BLaER1 (cell line): ENCODE measurements at regions not wholly inside any gene's neighbourhood (a gene's known extent, or its start where the extent isn't known, plus 50 kb on each side); places are given as distances from the start of the nearest gene placed in this dataset.
"Not testable (repeated sequence)": the region's sequence is repeated elsewhere in the genome, so short reads cannot be mapped to it uniquely, and the experiment has no call there.

Source experiments
- H3K27ac ChIP-seq: shearing (Covaris generic); formaldehyde crosslinking; 2 replicates; pipeline ENCODE4 v1.8.1; 2022
- H3K27me3 ChIP-seq: shearing (Covaris generic); formaldehyde crosslinking; 2 replicates; pipeline ENCODE4 v1.8.1; 2022
- H3K36me3 ChIP-seq: shearing (Covaris generic); formaldehyde crosslinking; 2 replicates; pipeline ENCODE4 v1.8.1; 2022
- H3K4me1 ChIP-seq: shearing (Covaris generic); formaldehyde crosslinking; 2 replicates; pipeline ENCODE4 v1.8.1; 2022
- H3K4me2 ChIP-seq: shearing (Covaris generic); formaldehyde crosslinking; 2 replicates; pipeline ENCODE4 v1.8.1; 2022
- H3K4me3 ChIP-seq: shearing (Covaris generic); formaldehyde crosslinking; 2 replicates; pipeline ENCODE4 v1.8.1; 2022
- H3K9ac ChIP-seq: shearing (Covaris generic); formaldehyde crosslinking; 2 replicates; pipeline ENCODE4 v1.8.1; 2022
- H3K9me3 ChIP-seq: shearing (Covaris generic); formaldehyde crosslinking; 2 replicates; pipeline ENCODE4 v1.8.1; 2022
- H4K20me1 ChIP-seq: shearing (Covaris generic); formaldehyde crosslinking; 2 replicates; pipeline ENCODE4 v1.8.1; 2022
- Cebpa-rat ChIP-seq: shearing (Covaris generic); IDR thresholded peaks from 2 replicates; pipeline ENCODE4 v1.8.1; 2022

- peaks cover 100% of the 10 kb centered on the region for H3K4me1 ChIP-seq
- H3K27ac ChIP-seq, result peak overlapping the region; percentile 68
Measured at GRCh38 chr16:85286951-85287814, 174.9 kb upstream of the CIBAR2 start.

GRCh38 chr16:85287815-85288109 is 175.5 kb upstream of the CIBAR2 start:
- H3K9me3 ChIP-seq, H3K36me3 ChIP-seq, H4K20me1 ChIP-seq, H3K4me3 ChIP-seq, H3K27me3 ChIP-seq: not testable (repeated sequence)
- H3K4me1 ChIP-seq, result peaks cover 100% of the 10 kb centered on the region
- peak overlapping the region; percentile 91 for H3K4me2 ChIP-seq
- peak overlapping the region; percentile 53; the same call in 1 of the 2 replicates for H3K9ac ChIP-seq
- peak overlapping the region; percentile 68 for H3K27ac ChIP-seq

More at GRCh38 chr16:85286951-85287814, 174.9 kb upstream of the CIBAR2 start:
- H3K4me2 ChIP-seq, result peak overlapping the region; percentile 91
- no peak overlapping the region for H3K4me3 ChIP-seq
- H3K9me3 ChIP-seq, result no peaks in the 10 kb centered on the region
- H3K27me3 ChIP-seq, result no peaks in the 10 kb centered on the region
- no peaks in the 10 kb centered on the region for H3K36me3 ChIP-seq
- TF ChIP-seq Cebpa-rat, result no peak
- no peaks in the 10 kb centered on the region for H4K20me1 ChIP-seq
- peak overlapping the region; percentile 53; the same call in 1 of the 2 replicates for H3K9ac ChIP-seq

GRCh38 chr16:85288341-85288868 is 176.1 kb upstream of the CIBAR2 start:
- no peak overlapping the region for H3K4me3 ChIP-seq
- peaks cover 100% of the 10 kb centered on the region for H3K4me1 ChIP-seq
- no peak for TF ChIP-seq Cebpa-rat
- peak overlapping the region; percentile 68 for H3K27ac ChIP-seq
- peak overlapping the region; percentile 91 for H3K4me2 ChIP-seq
- H3K9me3 ChIP-seq, result no peaks in the 10 kb centered on the region
- H4K20me1 ChIP-seq, result no peaks in the 10 kb centered on the region
- H3K9ac ChIP-seq, result peak overlapping the region; percentile 45
- H3K27me3 ChIP-seq, result no peaks in the 10 kb centered on the region
- H3K36me3 ChIP-seq, result no peaks in the 10 kb centered on the region

GRCh38 chr16:85288869-85289660 is 176.8 kb upstream of the CIBAR2 start:
- H3K4me1 ChIP-seq, result peaks cover 100% of the 10 kb centered on the region

GRCh38 chr16:85289760-85290625 is 177.7 kb upstream of the CIBAR2 start:
- Histone ChIP-seq H3K9ac (peak overlapping the region; percentile 45; the same call in 1 of the 2 replicates), H3K27me3 (no peaks in the 10 kb centered on the region), H3K4me3 (no peak overlapping the region), H4K20me1 (no peaks in the 10 kb centered on the region), H3K4me2 (peak overlapping the region; percentile 91), H3K27ac (peak overlapping the region; percentile 68), H3K36me3 (no peaks in the 10 kb centered on the region), H3K9me3 (no peaks in the 10 kb centered on the region), H3K4me1 (peaks cover 100% of the 10 kb centered on the region)
- TF ChIP-seq Cebpa-rat, result no peak

More at GRCh38 chr16:85288869-85289660, 176.8 kb upstream of the CIBAR2 start:
- Histone ChIP-seq H3K9ac (peak overlapping the region; percentile 45), H3K4me2 (peak overlapping the region; percentile 91), H3K4me3 (no peak overlapping the region), H4K20me1 (no peaks in the 10 kb centered on the region), H3K27me3 (no peaks in the 10 kb centered on the region), H3K9me3 (no peaks in the 10 kb centered on the region), H3K36me3 (no peaks in the 10 kb centered on the region), H3K27ac (peak overlapping the region; percentile 68)
- no peak for TF ChIP-seq Cebpa-rat

- peak overlapping the region; percentile 91 for H3K4me2 ChIP-seq
- H3K36me3 ChIP-seq, result no peaks in the 10 kb centered on the region
- no peaks in the 10 kb centered on the region for H3K27me3 ChIP-seq
- H3K4me3 ChIP-seq, result peak overlapping the region; percentile 34
- no peaks in the 10 kb centered on the region for H3K9me3 ChIP-seq
- no peak for TF ChIP-seq Cebpa-rat
- no peaks in the 10 kb centered on the region for H4K20me1 ChIP-seq
- H3K4me1 ChIP-seq, result peaks cover 100% of the 10 kb centered on the region
- H3K9ac ChIP-seq, result peak overlapping the region; percentile 75
- H3K27ac ChIP-seq, result peak overlapping the region; percentile 84
Measured at GRCh38 chr16:85290626-85291301, 178.5 kb upstream of the CIBAR2 start.

GRCh38 chr16:85291302-85292148 is 179.3 kb upstream of the CIBAR2 start:
- Histone ChIP-seq H4K20me1 (no peaks in the 10 kb centered on the region), H3K4me3 (peak overlapping the region; percentile 34), H3K4me2 (peak overlapping the region; percentile 91), H3K9ac (peak overlapping the region; percentile 75), H3K36me3 (no peaks in the 10 kb centered on the region), H3K9me3 (no peaks in the 10 kb centered on the region), H3K27me3 (no peaks in the 10 kb centered on the region), H3K27ac (peak overlapping the region; percentile 84), H3K4me1 (peaks cover 100% of the 10 kb centered on the region)
- TF ChIP-seq Cebpa-rat, result no peak

GRCh38 chr16:85293458-85293857 is 181.2 kb upstream of the CIBAR2 start:
- no peaks in the 10 kb centered on the region for H3K27me3 ChIP-seq
- H3K4me1 ChIP-seq, result peaks cover 91% of the 10 kb centered on the region
- TF ChIP-seq Cebpa-rat, result no peak
- no peak overlapping the region for H3K4me3 ChIP-seq
- H3K27ac ChIP-seq, result peak overlapping the region; percentile 48
- H3K36me3 ChIP-seq, result no peaks in the 10 kb centered on the region
- no peaks in the 10 kb centered on the region for H4K20me1 ChIP-seq
- no peaks in the 10 kb centered on the region for H3K9me3 ChIP-seq
- H3K4me2 ChIP-seq, result peak overlapping the region; percentile 62
- no peak overlapping the region for H3K9ac ChIP-seq
